ENCODE measurements at regions not wholly inside any gene's neighbourhood (a gene's known extent, or its start where the extent isn't known, plus 50 kb on each side); places are given as distances from the start of the nearest gene placed in this dataset.

- intact Hi-C loops (cut with DNase I): no loop called here
- H3K4me1 ChIP-seq: no peaks in the 10 kb centered on the region
- H3K27me3 ChIP-seq: no peaks in the 10 kb centered on the region
- no peaks in the 10 kb centered on the region for H3K36me3 ChIP-seq (replicated peaks in 1 of 2; ENCODE audit: insufficient read depth in 1 of 2, low read depth in 2 of 2)
- H3K9me3 ChIP-seq: no peaks in the 10 kb centered on the region
- TF ChIP-seq POLR2A (IDR thresholded peaks at IDR 0.05) (no peak), CTCF (IDR thresholded peaks at IDR 0.05) (no peak)
- no peak for DNase-seq
- whole genome bisulfite sequencing, 2 donors: 47 to 51% methylated on average over 2 of the region's 2 CpGs
- ATAC-seq: no peak
- no peak overlapping the region for H3K27ac ChIP-seq
- H3K4me3 ChIP-seq: no peak overlapping the region
Measured at GRCh38 chr16:60274431-60275019, 1540.4 kb upstream of the GOT2 start.

GRCh38 chr16:60271781-60272180 lies 1537.7 kb upstream of the GOT2 start:
- Histone ChIP-seq H3K27ac (no peak overlapping the region), H3K27me3 (no peaks in the 10 kb centered on the region), H3K9me3 (no peaks in the 10 kb centered on the region), H3K4me3 (no peak overlapping the region), H3K36me3 (replicated peaks in 1 of 2; ENCODE audit: insufficient read depth in 1 of 2, low read depth in 2 of 2) (no peaks in the 10 kb centered on the region), H3K4me1 (no peaks in the 10 kb centered on the region)
- TF ChIP-seq POLR2A (IDR thresholded peaks at IDR 0.05): no peak
- no peak for TF ChIP-seq CTCF (IDR thresholded peaks at IDR 0.05)
- intact Hi-C loops (cut with DNase I): no loop called here
- DNase-seq (no peak), ATAC-seq (no peak)

GRCh38 chr16:60271025-60271771 lies 1537.1 kb upstream of the GOT2 start:
- ATAC-seq (no peak), DNase-seq (no peak)
- no peak overlapping the region for H3K27ac ChIP-seq
- no peaks in the 10 kb centered on the region for H3K36me3 ChIP-seq (replicated peaks in 1 of 2; ENCODE audit: insufficient read depth in 1 of 2, low read depth in 2 of 2)
- H3K9me3 ChIP-seq: no peaks in the 10 kb centered on the region
- no peak overlapping the region for H3K4me3 ChIP-seq
- no peaks in the 10 kb centered on the region for H3K4me1 ChIP-seq
- intact Hi-C loops (cut with DNase I): no loop called here
- TF ChIP-seq CTCF (IDR thresholded peaks at IDR 0.05) (no peak), POLR2A (IDR thresholded peaks at IDR 0.05) (no peak)
- no peaks in the 10 kb centered on the region for H3K27me3 ChIP-seq
- 31 to 34% methylated on average over 3 of the region's 3 CpGs for WGBS, 2 donors

- H3K4me1 ChIP-seq: no peaks in the 10 kb centered on the region
- intact Hi-C loops (cut with DNase I): no loop called here
- H3K4me3 ChIP-seq: no peak overlapping the region
- no peaks in the 10 kb centered on the region for H3K36me3 ChIP-seq (replicated peaks in 1 of 2; ENCODE audit: insufficient read depth in 1 of 2, low read depth in 2 of 2)
- 11 to 20% methylated on average over 1 of the region's 1 CpG for WGBS, 2 donors
- no peak overlapping the region for H3K27ac ChIP-seq
- no peaks in the 10 kb centered on the region for H3K27me3 ChIP-seq
- no peaks in the 10 kb centered on the region for H3K9me3 ChIP-seq
- DNase-seq: no peak
- TF ChIP-seq POLR2A (IDR thresholded peaks at IDR 0.05): no peak
- no peak for TF ChIP-seq CTCF (IDR thresholded peaks at IDR 0.05)
- ATAC-seq: no peak
Measured at GRCh38 chr16:60261425-60261824, 1527.3 kb upstream of the GOT2 start.

GRCh38 chr16:60259956-60260355 lies 1525.8 kb upstream of the GOT2 start:
- Histone ChIP-seq H3K9me3 (no peaks in the 10 kb centered on the region), H3K36me3 (replicated peaks in 1 of 2; ENCODE audit: insufficient read depth in 1 of 2, low read depth in 2 of 2) (no peaks in the 10 kb centered on the region), H3K4me1 (no peaks in the 10 kb centered on the region), H3K4me3 (no peak overlapping the region), H3K27me3 (no peaks in the 10 kb centered on the region), H3K27ac (no peak overlapping the region)
- DNase-seq (no peak), ATAC-seq (no peak)
- no peak for TF ChIP-seq CTCF (IDR thresholded peaks at IDR 0.05)
- no peak for TF ChIP-seq POLR2A (IDR thresholded peaks at IDR 0.05)
- intact Hi-C loops (cut with DNase I): no loop called here
- 49 to 58% methylated on average over 2 of the region's 2 CpGs for WGBS, 2 donors
